ENCODE measurements at regions not wholly inside any gene's neighbourhood (a gene's known extent, or its start where the extent isn't known, plus 50 kb on each side); places are given as distances from the start of the nearest gene placed in this dataset.

DNA sequence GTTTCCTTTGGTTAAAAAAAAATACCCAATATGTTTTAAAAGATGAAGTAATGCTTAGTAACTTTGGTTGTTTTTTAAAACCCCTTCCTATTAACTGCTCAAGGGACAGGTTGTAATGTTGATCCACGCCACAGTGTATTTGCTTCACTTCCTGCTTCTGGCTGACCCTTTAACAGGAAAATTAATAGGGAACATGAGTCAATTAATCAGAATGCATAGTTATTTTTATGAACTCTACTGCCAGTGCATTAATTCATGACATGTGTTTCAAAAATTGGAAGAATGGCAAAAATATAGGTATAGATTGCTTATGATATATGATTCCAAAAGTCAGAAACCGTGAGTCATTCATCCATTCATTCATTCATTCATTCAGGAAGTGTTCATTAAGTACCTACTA lies 204.8 kb downstream of the SETD4 start:
- no peak overlapping the region for H3K27ac Mint-ChIP-seq
- DNase-seq, result no peak
- WGBS (ENCODE audit: extremely low coverage, insufficient read length, low lambda C conversion rate), result no CpG with 5 or more reads among the region's 2 CpGs

More for the DNA sequence above, 204.8 kb downstream of the SETD4 start:
- H3K14ac ChIP-seq (ENCODE audit: insufficient read depth, low read length), result no peak overlapping the region
- no peaks in the 10 kb centered on the region for H3K9me3 ChIP-seq (ENCODE audit: control insufficient read depth, low read depth, low read length)
- Mint-ChIP-seq H3K36me3 (ENCODE audit: insufficient read depth in 1 of 3, low read depth in 3 of 3) (no peaks in the 10 kb centered on the region), H3K27me3 (ENCODE audit: low read depth) (peaks cover 3% of the 10 kb centered on the region), H3K9me3 (no peaks in the 10 kb centered on the region), H3K4me1 (no peaks in the 10 kb centered on the region; a peak in 1 of 4 replicates), H3K4me3 (no peak overlapping the region)
- no peak overlapping the region for H3K18ac ChIP-seq (ENCODE audit: insufficient read length, low read depth, low read length)
- H3K56ac ChIP-seq (ENCODE audit: insufficient read length, low read depth, low read length), result no peak overlapping the region
- no peak overlapping the region for H4K8ac ChIP-seq (replicated peaks; ENCODE audit: insufficient read length, low read depth, low read length)
- H2BK12ac ChIP-seq (ENCODE audit: insufficient read length, low read depth, low read length), result no peak overlapping the region
- H3K23me2 ChIP-seq (ENCODE audit: insufficient read length, low read depth, low read length, poor library complexity, severe bottlenecking), result no peaks in the 10 kb centered on the region
- no peaks in the 10 kb centered on the region for H4K20me1 ChIP-seq (ENCODE audit: control insufficient read depth, insufficient read depth, insufficient read length)
- no peaks in the 10 kb centered on the region for H3K4me1 ChIP-seq (ENCODE audit: insufficient read depth, low read length)
- no peak overlapping the region for H2BK5ac ChIP-seq (ENCODE audit: insufficient read length, low read length)
- no peak overlapping the region for H3K9ac ChIP-seq (ENCODE audit: extremely low read depth, insufficient read length, low read length)
- no peak overlapping the region for H2BK120ac ChIP-seq (ENCODE audit: low read depth, low read length, poor library complexity, severe bottlenecking)
- no peak for TF ChIP-seq CTCF (conservative IDR thresholded peaks at IDR 0.05)
- no peak overlapping the region for H2BK15ac ChIP-seq (ENCODE audit: low read depth, low read length)
- H3K23ac ChIP-seq (ENCODE audit: insufficient read length, low read depth, low read length), result no peak overlapping the region
- H3K27me3 ChIP-seq (ENCODE audit: insufficient read depth, low read length), result no peaks in the 10 kb centered on the region
- H3K4ac ChIP-seq (ENCODE audit: low read depth, low read length), result no peak overlapping the region
- H4K91ac ChIP-seq (ENCODE audit: insufficient read length, low read depth, low read length), result no peak overlapping the region
- H2AFZ ChIP-seq (ENCODE audit: low read length), result no peak overlapping the region
- H3K79me2 ChIP-seq (ENCODE audit: insufficient read depth, low read length), result no peaks in the 10 kb centered on the region
- no peaks in the 10 kb centered on the region for H3K79me1 ChIP-seq (ENCODE audit: insufficient read depth, low read depth, low read length, poor library complexity, severe bottlenecking)
- H4K5ac ChIP-seq (ENCODE audit: insufficient read length, low read depth, low read length), result no peak overlapping the region
- no peak overlapping the region for H2AK5ac ChIP-seq (ENCODE audit: insufficient read length, low read length)
- no peak overlapping the region for H2BK20ac ChIP-seq (ENCODE audit: low read depth, low read length, poor library complexity, severe bottlenecking)
- no peak overlapping the region for H3K27ac ChIP-seq (ENCODE audit: insufficient read length, low read depth, low read length)
- H3T11ph ChIP-seq (ENCODE audit: low read length), result no peak overlapping the region
- no peak overlapping the region for H3K4me2 ChIP-seq (ENCODE audit: insufficient read depth, insufficient read length, low read length)

Data from H9 (cell line).